MM.1S (cell line): ENCODE measurements at regions not wholly inside any gene's neighbourhood (a gene's known extent, or its start where the extent isn't known, plus 50 kb on each side); places are given as distances from the start of the nearest gene placed in this dataset.

Experiments
- EZH2 ChIP-seq: fragments of 300-600 bp; sonication (generic); optimal IDR thresholded peaks from 2 replicates; pipeline ENCODE3; 2017; ENCODE audit warnings: low read depth, mild to moderate bottlenecking, antibody characterized with exemption, low read length, mixed read lengths
- EZH2phosphoT487 ChIP-seq: fragments of 300-600 bp; sonication (generic); IDR thresholded peaks from 2 replicates; pipeline ENCODE4 v1.6.1; 2018; ENCODE audit warnings: antibody characterized with exemption, low read length
- TF ChIP-seq, protein P1 (sequence below): fragments of 300-600 bp; sonication (generic); IDR thresholded peaks from 2 replicates; pipeline ENCODE4 v1.5.1; 2016; ENCODE audit warnings: antibody characterized with exemption, low read length, mixed read lengths

DNA sequence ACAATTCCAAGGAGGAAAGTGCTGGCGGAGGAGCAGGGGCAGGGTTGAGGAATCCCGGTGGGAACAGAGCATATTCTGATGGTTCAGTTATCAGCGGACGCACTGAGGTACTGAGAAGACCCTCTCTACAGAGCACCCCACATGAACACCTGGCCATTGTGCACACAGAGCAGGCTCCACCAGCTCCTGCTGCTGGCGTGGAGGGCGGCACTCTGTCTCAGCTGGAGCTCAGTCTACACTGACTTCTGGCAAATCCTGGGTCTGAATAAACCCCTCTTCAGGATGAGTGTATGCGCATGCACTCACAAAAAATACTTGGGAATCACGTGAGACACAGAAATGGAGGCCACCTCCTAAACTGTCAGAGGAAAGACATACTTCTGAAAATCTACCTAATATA is 114.4 kb upstream of the IRS2 start:
- TF ChIP-seq, protein P1, sequence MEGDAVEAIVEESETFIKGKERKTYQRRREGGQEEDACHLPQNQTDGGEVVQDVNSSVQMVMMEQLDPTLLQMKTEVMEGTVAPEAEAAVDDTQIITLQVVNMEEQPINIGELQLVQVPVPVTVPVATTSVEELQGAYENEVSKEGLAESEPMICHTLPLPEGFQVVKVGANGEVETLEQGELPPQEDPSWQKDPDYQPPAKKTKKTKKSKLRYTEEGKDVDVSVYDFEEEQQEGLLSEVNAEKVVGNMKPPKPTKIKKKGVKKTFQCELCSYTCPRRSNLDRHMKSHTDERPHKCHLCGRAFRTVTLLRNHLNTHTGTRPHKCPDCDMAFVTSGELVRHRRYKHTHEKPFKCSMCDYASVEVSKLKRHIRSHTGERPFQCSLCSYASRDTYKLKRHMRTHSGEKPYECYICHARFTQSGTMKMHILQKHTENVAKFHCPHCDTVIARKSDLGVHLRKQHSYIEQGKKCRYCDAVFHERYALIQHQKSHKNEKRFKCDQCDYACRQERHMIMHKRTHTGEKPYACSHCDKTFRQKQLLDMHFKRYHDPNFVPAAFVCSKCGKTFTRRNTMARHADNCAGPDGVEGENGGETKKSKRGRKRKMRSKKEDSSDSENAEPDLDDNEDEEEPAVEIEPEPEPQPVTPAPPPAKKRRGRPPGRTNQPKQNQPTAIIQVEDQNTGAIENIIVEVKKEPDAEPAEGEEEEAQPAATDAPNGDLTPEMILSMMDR = no peak
- no peak for TF ChIP-seq EZH2phosphoT487
- TF ChIP-seq EZH2 = no peak
